Ishikawa (cell line): ENCODE measurements at regions not wholly inside any gene's neighbourhood (a gene's known extent, or its start where the extent isn't known, plus 50 kb on each side); places are given as distances from the start of the nearest gene placed in this dataset.

Experiments
- CEBPB ChIP-seq: IDR thresholded peaks from 2 replicates; pipeline ENCODE4 v1.6.1; 2012
- CREB1 ChIP-seq: IDR thresholded peaks from 2 replicates; pipeline ENCODE4 v1.6.1; 2012; ENCODE audit warnings: low read depth
- EGR1 ChIP-seq: IDR thresholded peaks from 2 replicates; pipeline ENCODE4 v1.6.1; 2012
- EP300 ChIP-seq: IDR thresholded peaks from 2 replicates; pipeline ENCODE4 v1.6.1; 2012; ENCODE audit warnings: borderline replicate concordance
- FOXM1 ChIP-seq: IDR thresholded peaks from 2 replicates; pipeline ENCODE4 v1.6.1; 2012; ENCODE audit warnings: low read depth, borderline replicate concordance
- MAX ChIP-seq: IDR thresholded peaks from 2 replicates; pipeline ENCODE4 v1.6.1; 2012
- NFIC ChIP-seq: IDR thresholded peaks from 2 replicates; pipeline ENCODE4 v1.6.1; 2012
- RAD21 ChIP-seq: IDR thresholded peaks from 2 replicates; pipeline ENCODE4 v1.6.1; 2012; ENCODE audit warnings: low read depth
- REST ChIP-seq: IDR thresholded peaks from 2 replicates; pipeline ENCODE4 v1.6.1; 2012; ENCODE audit warnings: low read depth, mild to moderate bottlenecking
- TAF1 ChIP-seq: IDR thresholded peaks from 2 replicates; pipeline ENCODE4 v1.6.1; 2012; ENCODE audit warnings: low read depth, mild to moderate bottlenecking
- TCF12 ChIP-seq: IDR thresholded peaks from 2 replicates; pipeline ENCODE4 v1.6.1; 2012; ENCODE audit warnings: low read depth
- TEAD4 ChIP-seq: IDR thresholded peaks from 2 replicates; pipeline ENCODE4 v1.6.1; 2012
- YY1 ChIP-seq: IDR thresholded peaks from 2 replicates; pipeline ENCODE4 v1.6.1; 2012; ENCODE audit warnings: low read depth
- ZBTB7A ChIP-seq: IDR thresholded peaks from 2 replicates; pipeline ENCODE4 v1.6.1; 2012; ENCODE audit warnings: low read depth
- TF ChIP-seq, protein P1 (sequence below): IDR thresholded peaks from 2 replicates; pipeline ENCODE4 v1.6.1; 2012

DNA sequence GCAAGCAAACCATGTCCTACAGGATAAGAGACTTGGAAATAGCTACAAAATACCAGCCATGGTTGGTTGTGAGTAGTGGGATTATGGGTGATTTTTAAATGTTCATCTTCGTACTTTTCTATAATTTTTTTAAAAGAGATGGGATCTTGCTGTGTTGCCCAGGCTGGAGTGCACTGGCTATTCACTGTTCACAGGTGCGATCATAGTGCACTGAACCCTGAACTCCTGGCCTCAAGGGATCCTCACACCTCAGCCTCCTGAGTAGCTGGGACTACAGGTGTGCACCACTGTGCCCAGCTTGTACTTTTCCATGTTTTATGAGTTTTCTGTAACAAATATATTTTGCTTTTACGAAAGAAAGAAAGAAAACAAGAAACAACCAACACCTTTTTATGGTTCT lies 224.2 kb downstream of the FOXD2 start:
- TF ChIP-seq EP300 (no peak), MAX (no peak), ZBTB7A (no peak), CEBPB (no peak), YY1 (no peak), CREB1 (no peak), TEAD4 (no peak), TAF1 (no peak), REST (no peak), EGR1 (no peak), TCF12 (no peak), RAD21 (no peak), NFIC (no peak)
- TF ChIP-seq, protein P1, sequence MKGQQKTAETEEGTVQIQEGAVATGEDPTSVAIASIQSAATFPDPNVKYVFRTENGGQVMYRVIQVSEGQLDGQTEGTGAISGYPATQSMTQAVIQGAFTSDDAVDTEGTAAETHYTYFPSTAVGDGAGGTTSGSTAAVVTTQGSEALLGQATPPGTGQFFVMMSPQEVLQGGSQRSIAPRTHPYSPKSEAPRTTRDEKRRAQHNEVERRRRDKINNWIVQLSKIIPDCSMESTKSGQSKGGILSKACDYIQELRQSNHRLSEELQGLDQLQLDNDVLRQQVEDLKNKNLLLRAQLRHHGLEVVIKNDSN = no peak

DNA sequence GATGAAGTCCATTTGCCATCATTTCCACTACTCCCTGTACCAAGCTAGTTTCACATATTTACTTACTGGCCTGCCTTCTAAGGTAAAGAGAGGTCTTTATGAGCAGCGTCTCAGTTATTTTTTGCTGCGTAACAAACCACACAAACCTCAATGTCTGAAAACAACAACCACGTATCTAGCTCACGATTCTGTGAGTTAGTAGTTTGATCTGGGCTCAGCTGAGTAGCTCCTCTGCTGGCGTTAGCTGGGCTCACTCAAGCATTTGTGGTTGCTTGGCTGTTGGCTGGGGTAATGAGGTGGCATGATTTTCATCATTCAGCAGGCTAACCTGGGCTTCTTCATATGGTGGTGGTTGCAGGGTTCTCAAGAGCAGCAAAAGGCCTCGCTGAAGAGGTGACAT lies 225.4 kb downstream of the FOXD2 start:
- TF ChIP-seq EP300 = no peak
- no peak for TF ChIP-seq FOXM1
- TF ChIP-seq CREB1 = no peak
- TF ChIP-seq REST = no peak
- TF ChIP-seq YY1 = no peak
- no peak for TF ChIP-seq EGR1
- no peak for TF ChIP-seq TAF1
- no peak for TF ChIP-seq ZBTB7A
- TF ChIP-seq TCF12 = no peak

DNA sequence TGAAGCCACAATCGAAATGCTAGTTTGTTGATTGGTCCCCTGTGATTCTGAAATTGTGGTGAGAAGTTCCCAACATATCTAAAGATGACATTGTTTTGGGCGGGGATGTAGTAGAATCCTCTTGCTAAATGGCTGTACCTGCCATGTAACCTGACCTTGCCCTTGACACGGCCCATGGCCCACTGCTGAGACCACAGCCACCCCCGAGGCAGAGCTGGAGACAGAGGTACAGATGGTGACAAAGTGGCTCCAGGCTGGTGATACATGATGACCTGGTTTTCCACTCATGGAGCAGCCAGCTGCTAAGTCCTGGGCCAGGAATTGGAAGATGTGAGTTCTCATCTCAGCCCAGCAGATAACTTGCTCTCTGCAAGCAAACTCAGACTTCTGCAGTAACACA lies 226.5 kb downstream of the FOXD2 start:
- TF ChIP-seq RAD21 = no peak

GRCh38 chr1:47669081-47669585 lies 231.3 kb downstream of the FOXD2 start:
- TF ChIP-seq REST = no peak
- no peak for TF ChIP-seq TAF1
- TF ChIP-seq YY1 = no peak
- TF ChIP-seq TEAD4 = no peak
- TF ChIP-seq EP300 = no peak
- TF ChIP-seq CREB1 = no peak
- no peak for TF ChIP-seq TCF12
- no peak for TF ChIP-seq FOXM1
- TF ChIP-seq, protein P1 = no peak
- no peak for TF ChIP-seq RAD21
- TF ChIP-seq CEBPB = no peak
- no peak for TF ChIP-seq EGR1
- no peak for TF ChIP-seq NFIC
- TF ChIP-seq ZBTB7A = no peak
- no peak for TF ChIP-seq MAX

DNA sequence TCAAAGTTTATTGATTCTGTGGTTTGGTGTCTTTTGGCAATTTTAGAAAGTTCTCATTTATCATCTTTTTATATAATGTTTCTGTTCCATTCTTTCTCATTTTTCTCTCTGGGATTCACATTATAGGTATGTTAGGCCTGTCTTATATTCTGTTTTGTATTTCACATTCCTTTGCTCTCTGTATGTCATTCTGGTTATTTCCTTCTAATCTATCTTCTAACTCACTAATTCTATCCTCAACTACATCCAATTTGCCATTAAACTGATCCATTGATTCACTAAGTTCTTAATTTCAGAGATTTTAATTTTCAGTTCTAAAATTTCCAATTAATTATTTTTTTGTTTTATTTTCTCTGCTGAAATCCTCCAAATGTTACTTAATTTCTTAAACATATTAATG lies 234.8 kb downstream of the FOXD2 start:
- TF ChIP-seq, protein P1 = no peak
- TF ChIP-seq ZBTB7A = no peak
